ENCODE measurements at regions not wholly inside any gene's neighbourhood (a gene's known extent, or its start where the extent isn't known, plus 50 kb on each side); places are given as distances from the start of the nearest gene placed in this dataset.

DNA sequence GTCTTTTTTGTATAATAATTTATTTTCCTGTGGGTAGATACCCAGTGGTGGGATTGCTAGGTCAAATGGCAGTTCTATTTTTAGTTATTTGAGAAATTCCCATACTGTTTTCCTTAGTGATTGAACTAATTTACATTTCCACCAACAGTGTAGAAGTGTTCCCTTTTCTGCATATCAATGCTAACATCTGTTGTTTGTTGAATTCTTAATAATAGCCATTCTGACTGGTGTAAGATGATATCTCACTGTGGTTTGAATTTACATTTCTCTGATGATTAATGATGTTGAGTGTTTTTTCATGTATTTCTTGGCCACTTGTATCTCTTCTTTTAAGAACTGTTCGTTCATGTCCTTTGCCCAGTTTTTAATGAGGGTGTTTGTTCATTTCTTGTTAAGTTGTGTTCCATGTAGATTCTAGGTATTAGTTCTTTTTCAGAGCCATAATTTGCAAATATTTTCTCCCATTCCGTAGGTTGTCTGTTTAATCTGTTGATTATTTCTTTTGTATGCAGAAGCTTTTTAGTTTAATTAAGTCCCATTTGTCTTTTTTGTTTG, 713.3 kb upstream of the EPHA6 start:
- Histone ChIP-seq H3K9me3 (ENCODE audit: control insufficient read depth in 1 of 2, insufficient read depth in 1 of 2, low read depth in 1 of 2, low read length in 2 of 2) (peaks cover 12 to 14% of the 10 kb centered on the region in 2 experiments; a peak in 2 of 4 replicates), H2AFZ (ENCODE audit: low read depth, low read length, poor library complexity, severe bottlenecking) (no peak overlapping the region), H3K4me2 (ENCODE audit: low read length) (no peak overlapping the region), H3K9ac (ENCODE audit: low read length) (no peak overlapping the region), H3K9me2 (ENCODE audit: insufficient read depth) (no peaks in the 10 kb centered on the region), H4K20me1 (ENCODE audit: insufficient read depth) (no peaks in the 10 kb centered on the region), H3K36me3 (ENCODE audit: control insufficient read depth in 1 of 2, insufficient read depth in 2 of 2, low read length in 2 of 2) (no peaks in the 10 kb centered on the region), H3K27ac (ENCODE audit: low read depth, low read length) (no peak overlapping the region), H3K4me1 (ENCODE audit: control insufficient read depth in 1 of 2, insufficient read depth in 2 of 2, low read length in 2 of 2) (no peaks in the 10 kb centered on the region), H3K4me3 (replicated peaks in 1 of 2; ENCODE audit: low read depth in 1 of 2, low read length in 2 of 2) (no peak overlapping the region), H3K79me2 (ENCODE audit: insufficient read depth, low read length) (no peaks in the 10 kb centered on the region), H3K27me3 (ENCODE audit: insufficient read depth, low read length) (no peaks in the 10 kb centered on the region)
- CTCF ChIA-PET = no interaction called here
- no TSS peak for BruUV-seq (replicated peaks)
- ATAC-seq (no peak), DNase-seq (ENCODE audit: low read depth, low spot score) (no peak)
- intact Hi-C loops (cut with micrococcal nuclease) = no loop called here
- POLR2A ChIA-PET = no interaction called here
- TF ChIP-seq ZBTB33 (IDR thresholded peaks at IDR 0.05; ENCODE audit: extremely low read depth, insufficient replicate concordance, low read length) = no peak
- TF ChIP-seq, protein P1, sequence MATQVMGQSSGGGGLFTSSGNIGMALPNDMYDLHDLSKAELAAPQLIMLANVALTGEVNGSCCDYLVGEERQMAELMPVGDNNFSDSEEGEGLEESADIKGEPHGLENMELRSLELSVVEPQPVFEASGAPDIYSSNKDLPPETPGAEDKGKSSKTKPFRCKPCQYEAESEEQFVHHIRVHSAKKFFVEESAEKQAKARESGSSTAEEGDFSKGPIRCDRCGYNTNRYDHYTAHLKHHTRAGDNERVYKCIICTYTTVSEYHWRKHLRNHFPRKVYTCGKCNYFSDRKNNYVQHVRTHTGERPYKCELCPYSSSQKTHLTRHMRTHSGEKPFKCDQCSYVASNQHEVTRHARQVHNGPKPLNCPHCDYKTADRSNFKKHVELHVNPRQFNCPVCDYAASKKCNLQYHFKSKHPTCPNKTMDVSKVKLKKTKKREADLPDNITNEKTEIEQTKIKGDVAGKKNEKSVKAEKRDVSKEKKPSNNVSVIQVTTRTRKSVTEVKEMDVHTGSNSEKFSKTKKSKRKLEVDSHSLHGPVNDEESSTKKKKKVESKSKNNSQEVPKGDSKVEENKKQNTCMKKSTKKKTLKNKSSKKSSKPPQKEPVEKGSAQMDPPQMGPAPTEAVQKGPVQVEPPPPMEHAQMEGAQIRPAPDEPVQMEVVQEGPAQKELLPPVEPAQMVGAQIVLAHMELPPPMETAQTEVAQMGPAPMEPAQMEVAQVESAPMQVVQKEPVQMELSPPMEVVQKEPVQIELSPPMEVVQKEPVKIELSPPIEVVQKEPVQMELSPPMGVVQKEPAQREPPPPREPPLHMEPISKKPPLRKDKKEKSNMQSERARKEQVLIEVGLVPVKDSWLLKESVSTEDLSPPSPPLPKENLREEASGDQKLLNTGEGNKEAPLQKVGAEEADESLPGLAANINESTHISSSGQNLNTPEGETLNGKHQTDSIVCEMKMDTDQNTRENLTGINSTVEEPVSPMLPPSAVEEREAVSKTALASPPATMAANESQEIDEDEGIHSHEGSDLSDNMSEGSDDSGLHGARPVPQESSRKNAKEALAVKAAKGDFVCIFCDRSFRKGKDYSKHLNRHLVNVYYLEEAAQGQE (IDR thresholded peaks at IDR 0.05; ENCODE audit: low read depth) = no peak
- no peak for TF ChIP-seq TCF7L2 (IDR thresholded peaks at IDR 0.05; ENCODE audit: borderline replicate concordance, extremely low read depth, insufficient read depth, insufficient read length)
- TF ChIP-seq RAD21 (IDR thresholded peaks at IDR 0.05; ENCODE audit: low read depth) = no peak
- TF ChIP-seq CEBPB (IDR thresholded peaks at IDR 0.05; ENCODE audit: low read depth) = no peak
- TF ChIP-seq YY1 (IDR thresholded peaks at IDR 0.05; ENCODE audit: extremely low read depth, insufficient replicate concordance, low read depth, low read length) = no peak
- no peak for TF ChIP-seq EGR1 (IDR thresholded peaks at IDR 0.05; ENCODE audit: low read depth)
- TF ChIP-seq POLR2A (IDR thresholded peaks at IDR 0.05; ENCODE audit: borderline replicate concordance, extremely low read depth, insufficient read depth, insufficient read length) = no peak
- no peak for TF ChIP-seq SRF (IDR thresholded peaks at IDR 0.05; ENCODE audit: low read depth)
- no peak for TF ChIP-seq EZH2 (IDR thresholded peaks at IDR 0.05)
- TF ChIP-seq SP1 (IDR thresholded peaks at IDR 0.05; ENCODE audit: low read depth) = no peak
- TF ChIP-seq ATF3 (IDR thresholded peaks at IDR 0.05) = no peak
- no peak for TF ChIP-seq SIN3A (IDR thresholded peaks at IDR 0.05; ENCODE audit: low read depth)
- TF ChIP-seq ELF1 (IDR thresholded peaks at IDR 0.05; ENCODE audit: borderline replicate concordance, low read depth) = no peak
- no peak for TF ChIP-seq EZH2phosphoT487 (IDR thresholded peaks at IDR 0.05; ENCODE audit: borderline replicate concordance)
- no peak for TF ChIP-seq CBX3 (IDR thresholded peaks at IDR 0.05; ENCODE audit: low read depth)
- TF ChIP-seq, protein P2, sequence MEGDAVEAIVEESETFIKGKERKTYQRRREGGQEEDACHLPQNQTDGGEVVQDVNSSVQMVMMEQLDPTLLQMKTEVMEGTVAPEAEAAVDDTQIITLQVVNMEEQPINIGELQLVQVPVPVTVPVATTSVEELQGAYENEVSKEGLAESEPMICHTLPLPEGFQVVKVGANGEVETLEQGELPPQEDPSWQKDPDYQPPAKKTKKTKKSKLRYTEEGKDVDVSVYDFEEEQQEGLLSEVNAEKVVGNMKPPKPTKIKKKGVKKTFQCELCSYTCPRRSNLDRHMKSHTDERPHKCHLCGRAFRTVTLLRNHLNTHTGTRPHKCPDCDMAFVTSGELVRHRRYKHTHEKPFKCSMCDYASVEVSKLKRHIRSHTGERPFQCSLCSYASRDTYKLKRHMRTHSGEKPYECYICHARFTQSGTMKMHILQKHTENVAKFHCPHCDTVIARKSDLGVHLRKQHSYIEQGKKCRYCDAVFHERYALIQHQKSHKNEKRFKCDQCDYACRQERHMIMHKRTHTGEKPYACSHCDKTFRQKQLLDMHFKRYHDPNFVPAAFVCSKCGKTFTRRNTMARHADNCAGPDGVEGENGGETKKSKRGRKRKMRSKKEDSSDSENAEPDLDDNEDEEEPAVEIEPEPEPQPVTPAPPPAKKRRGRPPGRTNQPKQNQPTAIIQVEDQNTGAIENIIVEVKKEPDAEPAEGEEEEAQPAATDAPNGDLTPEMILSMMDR (IDR thresholded peaks at IDR 0.05 in 2 of 3, conservative IDR thresholded peaks at IDR 0.05 in 1 of 3; ENCODE audit: borderline replicate concordance in 1 of 3, insufficient read depth in 1 of 3, low read depth in 2 of 3, low read length in 2 of 3) = no peak
- no peak for TF ChIP-seq POLR2AphosphoS5 (IDR thresholded peaks at IDR 0.05; ENCODE audit: low read depth, low read length)
- TF ChIP-seq JUND (IDR thresholded peaks at IDR 0.05) = no peak
- RAD21 ChIA-PET (ENCODE audit: low non-redundant PET in 1 of 2, low total read pairs in 2 of 2, uncharacterized antibody in 2 of 2, unreplicated experiment in 2 of 2) = no interaction called here
